Activated T-cell treated with anti-CD3 and anti-CD28 coated beads, Interleukin-2, amount 50 U/mL, for 4 hours (primary cell): ENCODE measurements at regions not wholly inside any gene's neighbourhood (a gene's known extent, or its start where the extent isn't known, plus 50 kb on each side); places are given as distances from the start of the nearest gene placed in this dataset.
"Not testable (repeated sequence)": the region's sequence is repeated elsewhere in the genome, so short reads cannot be mapped to it uniquely, and the experiment has no call there.

Experiments
- ATAC-seq, 2 donors: fragments of 200-7000 bp; cut with Tn5 transposase; one replicate each; pipeline ENCODE4 v1.10.0; 2021
- DNase-seq: peaks from one replicate; pipeline ENCODE4 v3.0.0-alpha.2; 2020
- H3K27me3 Mint-ChIP-seq: one replicate; pipeline ENCODE4 v1.8.0; 2021; ENCODE audit warnings: low read depth, mixed read lengths
- H3K36me3 Mint-ChIP-seq: one replicate; pipeline ENCODE4 v1.8.0; 2022; ENCODE audit warnings: mixed read lengths; ENCODE audit not compliant: insufficient read depth
- H3K4me1 Mint-ChIP-seq: one replicate; pipeline ENCODE4 v1.8.0; 2021; ENCODE audit warnings: low read depth, mixed read lengths
- H3K4me3 Mint-ChIP-seq: one replicate; pipeline ENCODE4 v1.8.0; 2021; ENCODE audit warnings: mild to moderate bottlenecking, moderate library complexity, mixed read lengths
- H3K9me3 Mint-ChIP-seq: one replicate; pipeline ENCODE4 v1.8.0; 2021; ENCODE audit warnings: mixed read lengths

GRCh38 chr5:147084702-147085101, 150.1 kb upstream of the STK32A start:
- ATAC-seq (no peak), DNase-seq (no peak)
- no peaks in the 10 kb centered on the region for H3K27me3 Mint-ChIP-seq
- H3K36me3 Mint-ChIP-seq = no peaks in the 10 kb centered on the region
- H3K4me1 Mint-ChIP-seq = no peaks in the 10 kb centered on the region
- H3K4me3 Mint-ChIP-seq = no peak overlapping the region
- no peaks in the 10 kb centered on the region for H3K9me3 Mint-ChIP-seq

GRCh38 chr5:147085409-147085808, 149.4 kb upstream of the STK32A start:
- Mint-ChIP-seq H3K27me3 (no peaks in the 10 kb centered on the region), H3K4me3 (no peak overlapping the region), H3K4me1 (no peaks in the 10 kb centered on the region), H3K9me3 (no peaks in the 10 kb centered on the region), H3K36me3 (no peaks in the 10 kb centered on the region)
- DNase-seq (no peak), ATAC-seq (no peak)

- Mint-ChIP-seq H3K4me1 (no peaks in the 10 kb centered on the region), H3K9me3 (no peaks in the 10 kb centered on the region), H3K4me3 (no peak overlapping the region), H3K27me3 (peaks cover 10% of the 10 kb centered on the region), H3K36me3 (no peaks in the 10 kb centered on the region)
- DNase-seq = no peak
- ATAC-seq = no peak
Measured at GRCh38 chr5:147092044-147092443, 142.8 kb upstream of the STK32A start.

DNA sequence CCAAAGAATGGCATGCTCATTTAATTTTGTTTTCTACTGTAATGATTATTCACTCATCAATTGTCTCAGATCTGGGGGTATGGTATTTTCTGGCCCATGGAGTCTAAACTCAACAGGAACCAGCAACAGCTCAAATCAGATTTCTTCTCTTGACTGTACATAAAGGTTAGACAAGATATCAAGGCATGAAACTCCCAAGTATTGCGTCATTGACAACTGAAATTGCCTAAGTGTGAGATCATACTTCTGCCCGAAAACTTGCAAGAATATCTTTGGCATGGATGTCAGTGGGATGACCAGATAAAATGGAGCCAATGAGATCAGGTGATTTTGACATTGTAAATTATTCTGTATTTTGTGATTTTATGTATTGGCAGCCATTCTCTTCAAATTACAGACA, 141.7 kb upstream of the STK32A start:
- H3K4me1 Mint-ChIP-seq = no peaks in the 10 kb centered on the region
- H3K9me3 Mint-ChIP-seq = no peaks in the 10 kb centered on the region
- no peaks in the 10 kb centered on the region for H3K36me3 Mint-ChIP-seq
- no peak overlapping the region for H3K4me3 Mint-ChIP-seq
- peaks cover 10% of the 10 kb centered on the region for H3K27me3 Mint-ChIP-seq
- no peak for ATAC-seq
- no peak for DNase-seq

DNA sequence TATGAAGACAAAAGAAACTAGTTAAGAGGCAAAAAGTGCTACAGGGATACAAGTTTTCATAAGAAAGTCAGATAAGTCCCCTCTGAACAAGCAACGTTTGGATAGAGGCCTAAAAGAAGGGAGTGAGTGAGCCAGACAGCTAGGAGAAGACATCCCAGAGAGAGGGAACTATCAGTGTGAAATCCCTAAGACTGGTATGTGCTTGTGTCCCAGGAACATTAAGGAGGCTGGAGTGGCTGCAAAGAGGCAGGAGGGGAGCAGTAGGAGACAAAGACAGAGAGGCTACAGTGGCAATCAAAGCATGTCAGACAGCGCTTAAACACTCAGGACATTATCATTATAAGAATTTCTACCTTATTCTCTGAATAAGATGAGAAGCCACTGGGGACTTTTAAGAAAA, 139.1 kb upstream of the STK32A start:
- Mint-ChIP-seq H3K36me3 (no peaks in the 10 kb centered on the region), H3K4me1 (no peaks in the 10 kb centered on the region), H3K4me3 (no peak overlapping the region), H3K27me3 (peaks cover 10% of the 10 kb centered on the region), H3K9me3 (no peaks in the 10 kb centered on the region)
- DNase-seq (no peak), ATAC-seq (no peak)

GRCh38 chr5:147098233-147098790, 136.5 kb upstream of the STK32A start:
- Mint-ChIP-seq H3K4me1 (no peaks in the 10 kb centered on the region), H3K9me3 (no peaks in the 10 kb centered on the region), H3K4me3 (no peak overlapping the region), H3K36me3 (no peaks in the 10 kb centered on the region), H3K27me3 (peaks cover 2% of the 10 kb centered on the region)
- DNase-seq (no peak), ATAC-seq (no peak)

- DNase-seq (no peak), ATAC-seq (no peak)
- peaks cover 1% of the 10 kb centered on the region for H3K27me3 Mint-ChIP-seq
- H3K36me3 Mint-ChIP-seq = no peaks in the 10 kb centered on the region
- no peaks in the 10 kb centered on the region for H3K4me1 Mint-ChIP-seq
- no peak overlapping the region for H3K4me3 Mint-ChIP-seq
- H3K9me3 Mint-ChIP-seq = no peaks in the 10 kb centered on the region
Measured at GRCh38 chr5:147101659-147102369, 133.0 kb upstream of the STK32A start.

DNA sequence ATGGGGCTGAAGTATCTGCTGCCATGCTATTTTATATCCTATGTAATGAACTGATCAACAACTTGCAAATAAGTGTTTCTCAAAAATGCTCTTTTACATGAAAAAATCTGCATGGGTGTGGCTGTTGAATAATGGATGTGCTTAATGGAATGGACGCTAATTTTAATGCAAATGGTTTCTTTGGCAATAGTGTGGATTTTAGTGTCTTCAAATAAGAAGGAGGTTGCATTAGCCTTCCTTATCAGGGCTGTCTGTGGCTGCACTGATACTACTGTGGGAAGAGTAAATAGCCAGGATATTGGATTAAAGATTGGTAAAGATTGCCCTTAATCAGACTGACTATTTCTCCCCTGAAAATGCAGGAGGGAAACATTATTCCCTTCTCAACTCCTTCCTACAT, 121.9 kb upstream of the STK32A start:
- Mint-ChIP-seq H3K9me3 (no peaks in the 10 kb centered on the region), H3K4me3 (no peak overlapping the region), H3K4me1 (no peaks in the 10 kb centered on the region), H3K27me3 (peaks cover 3% of the 10 kb centered on the region), H3K36me3 (no peaks in the 10 kb centered on the region)
- no peak for DNase-seq
- no peak for ATAC-seq

DNA sequence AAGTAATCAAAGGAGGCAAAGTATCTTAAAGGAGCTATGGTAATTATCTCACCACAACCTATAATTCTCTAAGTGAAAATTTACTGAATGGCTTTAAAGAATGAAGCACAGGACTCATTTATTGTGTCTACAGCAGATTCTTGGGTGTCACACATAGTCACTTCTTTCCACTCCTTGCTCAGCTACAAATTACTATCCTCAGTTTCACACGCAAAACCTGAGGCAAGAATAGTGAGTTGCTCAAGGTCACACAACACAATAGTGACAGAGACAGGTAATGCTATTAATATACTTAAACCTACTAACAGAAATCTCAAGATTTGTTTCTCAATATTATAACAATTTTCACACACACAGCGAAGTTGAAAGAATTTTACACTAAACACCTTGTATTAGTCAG, 120.9 kb upstream of the STK32A start:
- ATAC-seq (no peak), DNase-seq (no peak)
- no peaks in the 10 kb centered on the region for H3K4me1 Mint-ChIP-seq
- H3K27me3 Mint-ChIP-seq = no peaks in the 10 kb centered on the region
- no peak overlapping the region for H3K4me3 Mint-ChIP-seq
- H3K36me3 Mint-ChIP-seq = no peaks in the 10 kb centered on the region
- no peaks in the 10 kb centered on the region for H3K9me3 Mint-ChIP-seq

DNA sequence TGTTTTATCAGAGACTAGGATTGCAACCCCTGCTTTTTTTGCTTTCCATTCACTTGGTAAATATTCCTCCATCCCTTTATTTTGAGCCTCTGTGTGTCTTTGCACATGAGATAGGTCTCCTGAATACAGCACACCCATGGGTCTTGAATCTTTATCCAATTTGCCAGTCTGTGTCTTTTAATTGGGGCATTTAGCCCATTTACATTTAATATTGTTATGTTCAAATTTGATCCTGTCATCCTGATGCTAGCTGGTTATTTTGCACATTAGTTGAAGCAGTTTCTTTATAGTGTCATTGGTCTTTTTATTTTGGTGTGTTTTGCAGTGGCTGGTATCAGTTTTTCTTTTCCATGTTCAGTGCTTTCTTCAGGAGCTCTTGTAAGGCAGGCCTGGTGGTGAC, 95.1 kb upstream of the STK32A start:
- peaks cover 35% of the 10 kb centered on the region for H3K9me3 Mint-ChIP-seq
- not testable (repeated sequence) for H3K4me1 Mint-ChIP-seq, DNase-seq, H3K36me3 Mint-ChIP-seq, ATAC-seq, H3K27me3 Mint-ChIP-seq, H3K4me3 Mint-ChIP-seq

- ATAC-seq = no peak
- DNase-seq = no peak
- H3K36me3 Mint-ChIP-seq = peaks cover 5% of the 10 kb centered on the region
- no peaks in the 10 kb centered on the region for H3K4me1 Mint-ChIP-seq
- no peak overlapping the region for H3K4me3 Mint-ChIP-seq
- peaks cover 35% of the 10 kb centered on the region for H3K9me3 Mint-ChIP-seq
- H3K27me3 Mint-ChIP-seq = peaks cover 4% of the 10 kb centered on the region
Measured at GRCh38 chr5:147140558-147140957, 94.3 kb upstream of the STK32A start.

DNA sequence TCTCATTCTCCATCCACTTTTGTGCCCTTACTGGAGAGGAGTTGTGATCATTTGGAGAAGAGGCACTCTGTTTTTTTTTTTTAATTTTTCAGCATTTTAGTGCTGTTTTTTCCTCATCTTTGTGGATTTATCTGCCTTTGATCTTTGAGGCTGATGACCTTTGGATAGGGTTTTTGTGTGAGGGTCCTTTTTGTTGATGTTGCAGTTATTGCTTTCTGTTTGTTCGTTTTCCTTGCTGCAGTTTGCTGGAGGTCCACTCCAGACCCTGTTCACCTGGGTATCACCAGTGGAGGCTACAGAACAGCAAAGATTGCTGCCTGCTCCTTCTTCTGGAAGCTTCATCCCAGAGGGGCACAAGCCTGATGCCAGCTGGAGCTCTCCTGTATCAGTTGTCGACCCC, 93.2 kb upstream of the STK32A start:
- peaks cover 35% of the 10 kb centered on the region for H3K9me3 Mint-ChIP-seq
- ATAC-seq, H3K27me3 Mint-ChIP-seq: not testable (repeated sequence)

GRCh38 chr5:147143215-147143614, 91.6 kb upstream of the STK32A start:
- Mint-ChIP-seq H3K9me3 (peaks cover 25% of the 10 kb centered on the region), H3K4me1 (no peaks in the 10 kb centered on the region), H3K27me3 (peaks cover 4% of the 10 kb centered on the region), H3K36me3 (peaks cover 5% of the 10 kb centered on the region), H3K4me3 (no peak overlapping the region)
- ATAC-seq = no peak
- no peak for DNase-seq

More for the DNA sequence above, 93.2 kb upstream of the STK32A start:
- not testable (repeated sequence) for DNase-seq, H3K4me3 Mint-ChIP-seq, H3K4me1 Mint-ChIP-seq, H3K36me3 Mint-ChIP-seq

GRCh38 chr5:147145328-147145727, 89.5 kb upstream of the STK32A start:
- DNase-seq (no peak), ATAC-seq (no peak)
- H3K36me3 Mint-ChIP-seq = no peaks in the 10 kb centered on the region
- H3K4me1 Mint-ChIP-seq = no peaks in the 10 kb centered on the region
- peaks cover 2% of the 10 kb centered on the region for H3K27me3 Mint-ChIP-seq
- H3K4me3 Mint-ChIP-seq = no peak overlapping the region
- peaks cover 4% of the 10 kb centered on the region for H3K9me3 Mint-ChIP-seq

GRCh38 chr5:147148715-147149114, 86.1 kb upstream of the STK32A start:
- Mint-ChIP-seq H3K9me3 (no peaks in the 10 kb centered on the region), H3K27me3 (peaks cover 5% of the 10 kb centered on the region), H3K4me3 (no peak overlapping the region), H3K4me1 (no peaks in the 10 kb centered on the region), H3K36me3 (no peaks in the 10 kb centered on the region)
- DNase-seq = no peak
- no peak for ATAC-seq
